SU-DHL-6 (cell line): ENCODE measurements at regions not wholly inside any gene's neighbourhood (a gene's known extent, or its start where the extent isn't known, plus 50 kb on each side); places are given as distances from the start of the nearest gene placed in this dataset.

Experiments
- CTCF ChIP-seq: fragments of 200-600 bp; sonication (generic); IDR thresholded peaks from one replicate; pipeline ENCODE4 v1.5.1; 2017; ENCODE audit warnings: antibody characterized with exemption, mild to moderate bottlenecking, low read length, moderate library complexity; ENCODE audit not compliant: insufficient read depth, poor library complexity, severe bottlenecking
- EZH2phosphoT487 ChIP-seq: fragments of 200-600 bp; sonication (generic), shearing (Covaris generic); conservative IDR thresholded peaks from 2 replicates; pipeline ENCODE4 v1.6.1; 2018; ENCODE audit warnings: mild to moderate bottlenecking, antibody characterized with exemption, low read length, moderate library complexity, mixed read lengths

DNA sequence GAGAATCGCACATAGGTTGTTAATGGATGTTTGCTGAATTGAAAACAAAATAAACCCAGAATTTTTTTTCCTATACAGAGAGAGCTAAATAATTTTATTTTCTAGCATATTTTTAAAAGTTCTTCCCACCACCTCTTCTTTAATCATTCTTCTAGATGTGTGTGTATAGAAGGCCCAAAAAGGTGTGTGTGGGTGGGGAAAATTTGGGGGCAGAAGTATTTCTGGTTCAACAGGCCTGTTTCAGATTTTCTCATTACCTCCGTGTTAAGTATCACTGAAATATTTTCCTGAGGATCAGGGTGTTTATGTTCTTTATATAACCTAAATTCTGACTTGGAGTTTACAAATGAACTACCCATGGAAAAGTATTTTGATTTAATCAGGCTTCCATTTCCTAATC, 144.2 kb upstream of the ZNF804B start:
- TF ChIP-seq CTCF: no peak
- TF ChIP-seq EZH2phosphoT487: no peak
